HG03039 (cell line): ENCODE measurements at regions not wholly inside any gene's neighbourhood (a gene's known extent, or its start where the extent isn't known, plus 50 kb on each side); places are given as distances from the start of the nearest gene placed in this dataset.
"Not testable (repeated sequence)": the region's sequence is repeated elsewhere in the genome, so short reads cannot be mapped to it uniquely, and the experiment has no call there.

Experiments
- ATAC-seq: cut with Tn5 transposase; IDR thresholded peaks from one replicate; pipeline ENCODE4 v1.9.1; 2021; ENCODE audit warnings: mild to moderate bottlenecking, moderate library complexity; ENCODE audit not compliant: unreplicated experiment

DNA sequence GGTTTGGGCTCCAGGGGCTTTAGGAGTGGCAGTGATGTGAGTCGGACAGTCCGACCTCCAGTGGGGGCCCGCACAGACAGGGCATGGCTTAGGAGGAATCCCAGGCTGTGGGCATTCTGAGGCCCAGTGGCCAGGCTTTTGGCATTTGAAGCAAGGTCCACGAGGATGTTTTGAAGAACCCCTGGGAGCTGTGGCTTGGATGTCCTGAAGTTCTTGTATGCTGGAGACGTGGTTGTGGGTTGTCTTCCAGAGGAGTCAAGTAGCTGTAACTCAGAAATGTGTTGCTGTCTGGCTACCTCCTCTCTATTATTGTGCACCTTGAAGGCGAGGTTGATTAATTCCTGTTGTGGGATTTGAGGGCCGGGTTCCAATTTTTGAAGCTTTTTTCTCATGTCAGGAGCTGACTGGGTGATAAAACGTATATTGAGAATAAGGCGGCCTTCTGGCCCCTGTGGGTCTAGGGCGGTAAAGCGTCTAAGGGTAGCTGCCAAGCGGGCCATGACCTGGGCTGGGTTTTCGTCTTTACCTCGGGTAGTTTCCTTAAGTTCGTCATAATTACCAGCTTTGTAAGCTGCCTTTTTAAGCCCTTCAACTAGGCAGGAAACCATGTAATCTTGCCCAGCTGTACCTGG, 67.3 kb upstream of the EZR start:
- not testable (repeated sequence) for ATAC-seq

GRCh38 chr6:158881884-158882283, 62.7 kb upstream of the EZR start:
- ATAC-seq: not testable (repeated sequence)

- ATAC-seq: not testable (repeated sequence)
Observed at GRCh38 chr6:158881276-158881675, 62.1 kb upstream of the EZR start.

DNA sequence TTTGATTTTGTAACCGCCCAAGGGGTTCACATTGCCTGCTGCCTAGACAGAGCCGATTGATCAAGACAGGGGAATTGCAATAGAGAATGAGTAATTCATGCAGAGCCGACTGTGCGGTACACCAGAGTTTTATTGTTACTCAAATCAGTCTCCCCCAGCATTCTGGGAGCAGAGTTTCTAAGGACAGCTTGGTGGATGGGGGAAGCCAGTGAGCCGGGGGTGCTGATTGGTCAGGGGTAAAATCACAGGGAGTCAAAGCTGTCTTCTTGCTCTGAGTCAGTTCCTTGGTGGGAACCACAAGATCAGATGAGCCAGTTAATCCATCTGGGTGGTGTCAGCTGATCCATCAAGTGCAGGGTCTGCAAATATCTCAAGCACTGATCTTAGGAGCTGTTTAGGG, 60.0 kb upstream of the EZR start:
- no peak for ATAC-seq

GRCh38 chr6:158877716-158878115, 58.5 kb upstream of the EZR start:
- no peak for ATAC-seq

DNA sequence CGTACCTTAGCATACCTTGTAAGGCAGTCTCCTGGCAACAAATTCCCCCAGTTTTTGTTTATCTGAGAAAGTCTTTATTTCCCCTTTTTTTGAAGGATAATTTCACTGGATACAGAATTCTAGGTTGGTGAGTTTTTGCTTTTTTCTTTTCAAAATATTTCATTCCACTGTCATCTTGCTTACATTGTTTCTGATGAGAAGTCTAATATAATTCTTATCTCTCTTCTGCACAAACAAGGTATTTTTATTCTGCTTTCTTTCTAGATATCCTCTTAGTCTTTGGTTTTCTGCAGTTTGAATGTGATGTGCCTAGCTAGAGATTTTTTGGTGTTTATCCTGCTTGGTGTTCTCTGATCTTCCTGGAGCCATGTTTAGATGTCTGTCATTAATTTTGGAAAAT, 57.7 kb upstream of the EZR start:
- ATAC-seq: no peak

DNA sequence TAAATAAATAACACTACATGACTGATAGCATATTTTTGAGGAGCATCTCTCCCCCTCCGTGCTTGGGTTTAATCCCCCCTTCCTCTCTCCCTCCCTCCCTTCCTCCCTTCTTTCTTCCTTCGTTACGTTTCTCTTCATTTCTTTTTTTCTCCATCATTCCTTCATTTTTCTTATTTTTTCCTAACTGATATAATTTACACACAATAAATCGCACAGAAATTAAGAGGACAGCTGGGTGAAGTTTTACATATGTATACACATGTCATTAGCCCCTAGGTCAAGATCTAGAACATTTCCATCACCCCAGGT, 51.4 kb upstream of the EZR start:
- no peak for ATAC-seq

DNA sequence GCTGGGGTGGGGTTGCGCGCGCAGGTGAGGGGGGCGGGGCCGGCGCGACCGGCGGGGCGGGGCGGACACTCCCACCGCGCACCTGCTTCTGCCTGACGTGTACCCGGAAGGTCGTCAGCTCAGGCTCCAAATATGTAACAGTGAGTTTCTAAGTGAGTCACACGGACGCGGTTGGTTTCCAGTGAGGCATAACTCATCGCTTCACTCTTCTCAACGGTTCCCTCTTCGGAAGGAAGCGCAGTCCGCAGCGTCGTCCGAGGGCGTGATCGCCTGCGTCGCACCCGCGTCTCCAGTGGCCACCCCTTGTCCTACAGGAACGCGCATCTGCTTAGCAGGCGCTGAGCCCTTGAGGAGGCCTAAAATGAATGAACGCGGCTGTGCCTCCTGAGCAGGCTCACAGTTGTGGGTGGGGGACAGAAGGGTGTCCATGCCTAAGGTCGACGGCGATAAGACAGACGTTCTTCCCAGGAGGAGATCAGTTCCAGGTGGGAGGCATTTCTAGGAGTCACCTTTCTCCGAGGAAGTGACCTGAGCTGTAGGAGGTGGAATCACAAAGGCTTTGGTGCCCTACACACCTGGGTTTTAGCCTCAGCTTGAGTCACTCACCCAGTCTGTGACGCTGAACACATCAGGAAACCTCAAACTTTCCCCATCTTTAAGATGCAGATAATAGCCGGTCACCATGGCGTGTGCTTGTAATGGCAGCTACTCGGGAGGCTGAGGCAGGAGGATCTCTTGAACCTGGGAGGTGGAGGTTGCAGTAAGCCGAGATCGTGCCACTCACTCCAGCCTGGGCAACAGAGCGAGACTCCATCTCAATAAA, 50.9 kb upstream of the EZR start:
- ATAC-seq: peak; percentile 94

DNA sequence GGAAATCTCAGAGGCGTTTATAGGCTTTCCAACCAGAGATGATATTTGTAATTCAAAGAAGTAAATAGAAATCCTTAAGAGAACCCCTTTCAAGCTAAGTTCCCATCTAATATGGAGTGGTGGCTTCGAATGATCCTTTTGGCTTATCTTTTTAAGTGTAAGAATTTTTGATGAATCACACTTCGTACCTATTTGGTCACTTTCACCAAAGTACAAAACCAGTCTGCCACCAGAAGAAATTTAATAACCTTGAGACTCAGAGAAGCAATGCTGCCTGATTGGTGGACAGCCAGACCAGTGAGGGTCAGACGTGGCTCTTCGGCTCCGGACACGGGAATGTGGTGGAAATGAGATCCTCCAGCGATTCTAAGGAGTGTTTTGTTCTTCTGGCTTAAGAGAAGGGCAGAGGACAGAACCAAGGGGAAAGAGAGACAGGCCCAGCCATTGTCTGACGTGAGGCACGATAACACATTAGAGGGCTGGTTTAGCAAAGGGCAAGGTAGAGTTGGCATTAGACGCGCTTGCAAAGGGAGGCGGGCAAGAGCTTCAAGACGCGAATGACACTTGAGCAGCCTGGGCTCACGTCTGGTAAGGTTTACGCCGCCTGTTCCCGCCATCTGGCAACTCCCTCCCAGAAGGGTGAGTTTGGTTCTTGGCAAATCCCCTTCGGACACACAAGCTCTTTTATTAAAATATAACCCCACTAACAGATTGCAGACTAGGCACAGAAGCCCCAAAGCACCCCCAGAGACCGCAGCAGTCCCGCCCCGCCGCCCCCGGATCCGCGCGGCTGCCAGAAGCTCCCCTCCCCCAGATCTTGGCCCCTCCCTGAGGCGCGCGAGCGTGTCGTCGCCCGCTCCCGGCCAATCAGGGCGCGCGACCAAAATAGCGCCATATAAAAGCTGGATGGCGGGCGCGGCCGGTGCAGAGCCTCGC, 50.0 kb upstream of the EZR start:
- peak; percentile 77 for ATAC-seq
